ENCODE measurements at regions not wholly inside any gene's neighbourhood (a gene's known extent, or its start where the extent isn't known, plus 50 kb on each side); places are given as distances from the start of the nearest gene placed in this dataset.

- Histone ChIP-seq H3K9me3 (ENCODE audit: low read length) (no peaks in the 10 kb centered on the region), H3K27ac (ENCODE audit: low read depth, low read length) (no peak overlapping the region), H3K27me3 (ENCODE audit: control insufficient read depth in 1 of 2, insufficient read depth in 2 of 2, low read length in 2 of 2) (no peaks in the 10 kb centered on the region), H3K9ac (ENCODE audit: low read length) (no peak overlapping the region), H3K4me3 (ENCODE audit: low read depth in 1 of 2, low read length in 2 of 2) (no peak overlapping the region), H3K4me1 (ENCODE audit: insufficient read depth, low read length) (no peaks in the 10 kb centered on the region), H3K36me3 (ENCODE audit: insufficient read depth, low read length) (no peaks in the 10 kb centered on the region)
Observed at GRCh38 chr9:107969727-107970126, 480.2 kb upstream of the KLF4 start.

- no peaks in the 10 kb centered on the region for H3K4me1 ChIP-seq (ENCODE audit: insufficient read depth, low read length)
- no peak overlapping the region for H3K9ac ChIP-seq (ENCODE audit: low read length)
- no peaks in the 10 kb centered on the region for H3K36me3 ChIP-seq (ENCODE audit: insufficient read depth, low read length)
- no peak overlapping the region for H3K4me3 ChIP-seq (ENCODE audit: low read depth in 1 of 2, low read length in 2 of 2)
- H3K27me3 ChIP-seq (ENCODE audit: control insufficient read depth in 1 of 2, insufficient read depth in 2 of 2, low read length in 2 of 2), result no peaks in the 10 kb centered on the region
- no peaks in the 10 kb centered on the region for H3K9me3 ChIP-seq (ENCODE audit: low read length)
- H3K27ac ChIP-seq (ENCODE audit: low read depth, low read length), result no peak overlapping the region
Observed at GRCh38 chr9:107969141-107969540, 479.6 kb upstream of the KLF4 start.

- Histone ChIP-seq H3K27me3 (ENCODE audit: control insufficient read depth in 1 of 2, insufficient read depth in 2 of 2, low read length in 2 of 2) (no peaks in the 10 kb centered on the region), H3K9ac (ENCODE audit: low read length) (no peak overlapping the region), H3K9me3 (ENCODE audit: low read length) (no peaks in the 10 kb centered on the region), H3K36me3 (ENCODE audit: insufficient read depth, low read length) (no peaks in the 10 kb centered on the region), H3K4me1 (ENCODE audit: insufficient read depth, low read length) (no peaks in the 10 kb centered on the region), H3K4me3 (ENCODE audit: low read depth in 1 of 2, low read length in 2 of 2) (no peak overlapping the region), H3K27ac (ENCODE audit: low read depth, low read length) (no peak overlapping the region)
Observed at GRCh38 chr9:107963246-107963645, 473.7 kb upstream of the KLF4 start.

- H3K9ac ChIP-seq (ENCODE audit: low read length), result no peak overlapping the region
- no peaks in the 10 kb centered on the region for H3K4me1 ChIP-seq (ENCODE audit: insufficient read depth, low read length)
- H3K36me3 ChIP-seq (ENCODE audit: insufficient read depth, low read length), result no peaks in the 10 kb centered on the region
- no peak overlapping the region for H3K4me3 ChIP-seq (ENCODE audit: low read depth in 1 of 2, low read length in 2 of 2)
- H3K27ac ChIP-seq (ENCODE audit: low read depth, low read length), result no peak overlapping the region
- no peaks in the 10 kb centered on the region for H3K9me3 ChIP-seq (ENCODE audit: low read length)
- no peaks in the 10 kb centered on the region for H3K27me3 ChIP-seq (ENCODE audit: control insufficient read depth in 1 of 2, insufficient read depth in 2 of 2, low read length in 2 of 2)
Observed at GRCh38 chr9:107960916-107961315, 471.3 kb upstream of the KLF4 start.

- no peaks in the 10 kb centered on the region for H3K9me3 ChIP-seq (ENCODE audit: low read length)
- no peak overlapping the region for H3K27ac ChIP-seq (ENCODE audit: low read depth, low read length)
- no peaks in the 10 kb centered on the region for H3K4me1 ChIP-seq (ENCODE audit: insufficient read depth, low read length)
- no peaks in the 10 kb centered on the region for H3K36me3 ChIP-seq (ENCODE audit: insufficient read depth, low read length)
- H3K4me3 ChIP-seq (ENCODE audit: low read depth in 1 of 2, low read length in 2 of 2), result no peak overlapping the region
- no peak overlapping the region for H3K9ac ChIP-seq (ENCODE audit: low read length)
- no peaks in the 10 kb centered on the region for H3K27me3 ChIP-seq (ENCODE audit: control insufficient read depth in 1 of 2, insufficient read depth in 2 of 2, low read length in 2 of 2)
Observed at GRCh38 chr9:107954312-107954711, 464.7 kb upstream of the KLF4 start.

- no peaks in the 10 kb centered on the region for H3K27me3 ChIP-seq (ENCODE audit: control insufficient read depth in 1 of 2, insufficient read depth in 2 of 2, low read length in 2 of 2)
- no peak overlapping the region for H3K27ac ChIP-seq (ENCODE audit: low read depth, low read length)
- no peak overlapping the region for H3K4me3 ChIP-seq (ENCODE audit: low read depth in 1 of 2, low read length in 2 of 2)
- no peaks in the 10 kb centered on the region for H3K4me1 ChIP-seq (ENCODE audit: insufficient read depth, low read length)
- no peaks in the 10 kb centered on the region for H3K36me3 ChIP-seq (ENCODE audit: insufficient read depth, low read length)
- H3K9me3 ChIP-seq (ENCODE audit: low read length), result no peaks in the 10 kb centered on the region
- H3K9ac ChIP-seq (ENCODE audit: low read length), result no peak overlapping the region
Observed at GRCh38 chr9:107953556-107954125, 464.1 kb upstream of the KLF4 start.

- Histone ChIP-seq H3K4me1 (ENCODE audit: insufficient read depth, low read length) (no peaks in the 10 kb centered on the region), H3K36me3 (ENCODE audit: insufficient read depth, low read length) (no peaks in the 10 kb centered on the region), H3K9me3 (ENCODE audit: low read length) (no peaks in the 10 kb centered on the region), H3K27ac (ENCODE audit: low read depth, low read length) (no peak overlapping the region), H3K4me3 (ENCODE audit: low read depth in 1 of 2, low read length in 2 of 2) (no peak overlapping the region), H3K27me3 (ENCODE audit: control insufficient read depth in 1 of 2, insufficient read depth in 2 of 2, low read length in 2 of 2) (no peaks in the 10 kb centered on the region), H3K9ac (ENCODE audit: low read length) (no peak overlapping the region)
Observed at GRCh38 chr9:107952773-107953172, 463.2 kb upstream of the KLF4 start.

GRCh38 chr9:107951511-107951910 lies 461.9 kb upstream of the KLF4 start:
- Histone ChIP-seq H3K36me3 (ENCODE audit: insufficient read depth, low read length) (no peaks in the 10 kb centered on the region), H3K27ac (ENCODE audit: low read depth, low read length) (no peak overlapping the region), H3K9me3 (ENCODE audit: low read length) (no peaks in the 10 kb centered on the region), H3K4me3 (ENCODE audit: low read depth in 1 of 2, low read length in 2 of 2) (no peak overlapping the region), H3K4me1 (ENCODE audit: insufficient read depth, low read length) (no peaks in the 10 kb centered on the region), H3K9ac (ENCODE audit: low read length) (no peak overlapping the region), H3K27me3 (ENCODE audit: control insufficient read depth in 1 of 2, insufficient read depth in 2 of 2, low read length in 2 of 2) (no peaks in the 10 kb centered on the region)

GRCh38 chr9:107949061-107949460 lies 459.5 kb upstream of the KLF4 start:
- no peaks in the 10 kb centered on the region for H3K36me3 ChIP-seq (ENCODE audit: insufficient read depth, low read length)
- no peaks in the 10 kb centered on the region for H3K9me3 ChIP-seq (ENCODE audit: low read length)
- no peak overlapping the region for H3K4me3 ChIP-seq (ENCODE audit: low read depth in 1 of 2, low read length in 2 of 2)
- H3K27me3 ChIP-seq (ENCODE audit: control insufficient read depth in 1 of 2, insufficient read depth in 2 of 2, low read length in 2 of 2), result no peaks in the 10 kb centered on the region
- H3K9ac ChIP-seq (ENCODE audit: low read length), result no peak overlapping the region
- no peak overlapping the region for H3K27ac ChIP-seq (ENCODE audit: low read depth, low read length)
- no peaks in the 10 kb centered on the region for H3K4me1 ChIP-seq (ENCODE audit: insufficient read depth, low read length)

GRCh38 chr9:107948601-107949000 lies 459.0 kb upstream of the KLF4 start:
- Histone ChIP-seq H3K4me1 (ENCODE audit: insufficient read depth, low read length) (no peaks in the 10 kb centered on the region), H3K27ac (ENCODE audit: low read depth, low read length) (no peak overlapping the region), H3K36me3 (ENCODE audit: insufficient read depth, low read length) (no peaks in the 10 kb centered on the region)

GRCh38 chr9:107948086-107948485 lies 458.5 kb upstream of the KLF4 start:
- H3K36me3 ChIP-seq (ENCODE audit: insufficient read depth, low read length), result no peaks in the 10 kb centered on the region
- H3K27me3 ChIP-seq (ENCODE audit: control insufficient read depth in 1 of 2, insufficient read depth in 2 of 2, low read length in 2 of 2), result no peaks in the 10 kb centered on the region
- no peak overlapping the region for H3K9ac ChIP-seq (ENCODE audit: low read length)
- H3K4me1 ChIP-seq (ENCODE audit: insufficient read depth, low read length), result no peaks in the 10 kb centered on the region
- H3K4me3 ChIP-seq (ENCODE audit: low read depth in 1 of 2, low read length in 2 of 2), result no peak overlapping the region
- no peaks in the 10 kb centered on the region for H3K9me3 ChIP-seq (ENCODE audit: low read length)
- H3K27ac ChIP-seq (ENCODE audit: low read depth, low read length), result no peak overlapping the region

More at GRCh38 chr9:107948601-107949000, 459.0 kb upstream of the KLF4 start:
- no peaks in the 10 kb centered on the region for H3K27me3 ChIP-seq (ENCODE audit: control insufficient read depth in 1 of 2, insufficient read depth in 2 of 2, low read length in 2 of 2)
- no peaks in the 10 kb centered on the region for H3K9me3 ChIP-seq (ENCODE audit: low read length)
- H3K9ac ChIP-seq (ENCODE audit: low read length), result no peak overlapping the region
- H3K4me3 ChIP-seq (ENCODE audit: low read depth in 1 of 2, low read length in 2 of 2), result no peak overlapping the region

GRCh38 chr9:107946364-107947141 lies 457.0 kb upstream of the KLF4 start:
- no peak overlapping the region for H3K27ac ChIP-seq (ENCODE audit: low read depth, low read length)
- no peaks in the 10 kb centered on the region for H3K9me3 ChIP-seq (ENCODE audit: low read length)
- H3K9ac ChIP-seq (ENCODE audit: low read length), result no peak overlapping the region
- H3K36me3 ChIP-seq (ENCODE audit: insufficient read depth, low read length), result no peaks in the 10 kb centered on the region
- no peaks in the 10 kb centered on the region for H3K4me1 ChIP-seq (ENCODE audit: insufficient read depth, low read length)
- no peak overlapping the region for H3K4me3 ChIP-seq (ENCODE audit: low read depth in 1 of 2, low read length in 2 of 2)
- no peaks in the 10 kb centered on the region for H3K27me3 ChIP-seq (ENCODE audit: control insufficient read depth in 1 of 2, insufficient read depth in 2 of 2, low read length in 2 of 2)

Measured in muscle layer of colon (tissue), 2 donors.